ENCODE measurements at regions not wholly inside any gene's neighbourhood (a gene's known extent, or its start where the extent isn't known, plus 50 kb on each side); places are given as distances from the start of the nearest gene placed in this dataset.
A peak's percentile ranks its signal among the peaks of the same experiment; 100 is the strongest.
"Not testable (repeated sequence)": the region's sequence is repeated elsewhere in the genome, so short reads cannot be mapped to it uniquely, and the experiment has no call there.

GRCh38 chr5:15385553-15385952, 114.4 kb upstream of the FBXL7 start:
- no peak for ATAC-seq

GRCh38 chr5:15385037-15385436, 114.9 kb upstream of the FBXL7 start:
- DNase-seq (no peak), ATAC-seq (no peak)
- intact Hi-C loops (cut with DNase I, micrococcal nuclease), result no loop called here

More at GRCh38 chr5:15385553-15385952, 114.4 kb upstream of the FBXL7 start:
- DNase-seq, result no peak
- intact Hi-C loops (cut with DNase I, micrococcal nuclease), result no loop called here

- DNase-seq, result no peak
- no peak for ATAC-seq
- intact Hi-C loops (cut with DNase I, micrococcal nuclease), result no loop called here
Measured at GRCh38 chr5:15384581-15384980, 115.4 kb upstream of the FBXL7 start.

GRCh38 chr5:15384176-15384575, 115.8 kb upstream of the FBXL7 start:
- intact Hi-C loops (cut with DNase I, micrococcal nuclease), result no loop called here
- ATAC-seq (no peak), DNase-seq (no peak)

GRCh38 chr5:15383469-15383868, 116.5 kb upstream of the FBXL7 start:
- DNase-seq (no peak), ATAC-seq (no peak)
- intact Hi-C loops (cut with DNase I, micrococcal nuclease), result no loop called here

- no peak for DNase-seq
- intact Hi-C loops (cut with DNase I, micrococcal nuclease), result no loop called here
Measured at GRCh38 chr5:15383021-15383420, 117.0 kb upstream of the FBXL7 start.

GRCh38 chr5:15377573-15378340, 122.2 kb upstream of the FBXL7 start:
- ATAC-seq, result no peak
- intact Hi-C loops (cut with DNase I, micrococcal nuclease), result no loop called here
- no peak for DNase-seq

More at GRCh38 chr5:15383021-15383420, 117.0 kb upstream of the FBXL7 start:
- ATAC-seq, result no peak

- intact Hi-C loops (cut with DNase I, micrococcal nuclease), result no loop called here
- no peak for ATAC-seq
Measured at GRCh38 chr5:15376803-15377202, 123.2 kb upstream of the FBXL7 start.

GRCh38 chr5:15376088-15376487, 123.9 kb upstream of the FBXL7 start:
- DNase-seq, result no peak
- intact Hi-C loops (cut with DNase I, micrococcal nuclease), result no loop called here
- ATAC-seq, result no peak

More at GRCh38 chr5:15376803-15377202, 123.2 kb upstream of the FBXL7 start:
- no peak for DNase-seq

- ATAC-seq (no peak), DNase-seq (no peak)
- intact Hi-C loops (cut with DNase I, micrococcal nuclease), result no loop called here
Measured at GRCh38 chr5:15375559-15375958, 124.4 kb upstream of the FBXL7 start.

GRCh38 chr5:15374886-15375285, 125.1 kb upstream of the FBXL7 start:
- intact Hi-C loops (cut with DNase I, micrococcal nuclease), result no loop called here

GRCh38 chr5:15373151-15373550, 126.8 kb upstream of the FBXL7 start:
- intact Hi-C loops (cut with DNase I, micrococcal nuclease), result no loop called here
- no peak for DNase-seq
- no peak for ATAC-seq

More at GRCh38 chr5:15374886-15375285, 125.1 kb upstream of the FBXL7 start:
- no peak for ATAC-seq
- no peak for DNase-seq

- peak in 1 of 2 donors; percentile 6 for DNase-seq
Measured at GRCh38 chr5:15371184-15371583, 128.8 kb upstream of the FBXL7 start.

GRCh38 chr5:15368835-15369234, 131.1 kb upstream of the FBXL7 start:
- DNase-seq, result no peak
- no peak for ATAC-seq
- intact Hi-C loops (cut with DNase I, micrococcal nuclease), result no loop called here

More at GRCh38 chr5:15371184-15371583, 128.8 kb upstream of the FBXL7 start:
- no peak for ATAC-seq
- intact Hi-C loops (cut with DNase I, micrococcal nuclease), result no loop called here

GRCh38 chr5:15367489-15367888, 132.5 kb upstream of the FBXL7 start:
- ATAC-seq (no peak), DNase-seq (no peak)
- intact Hi-C loops (cut with DNase I, micrococcal nuclease), result no loop called here

GRCh38 chr5:15366676-15367391, 133.1 kb upstream of the FBXL7 start:
- DNase-seq, result no peak
- ATAC-seq, result no peak
- intact Hi-C loops (cut with DNase I, micrococcal nuclease), result no loop called here

- intact Hi-C loops (cut with DNase I, micrococcal nuclease), result no loop called here
- DNase-seq, result no peak
- no peak for ATAC-seq
Measured at GRCh38 chr5:15365070-15365469, 134.9 kb upstream of the FBXL7 start.

- DNase-seq, result no peak
- ATAC-seq, result no peak
- intact Hi-C loops (cut with DNase I, micrococcal nuclease), result no loop called here
Measured at GRCh38 chr5:15363601-15364000, 136.4 kb upstream of the FBXL7 start.

GRCh38 chr5:15357092-15357453, 142.9 kb upstream of the FBXL7 start:
- ATAC-seq; intact Hi-C loops (cut with DNase I, micrococcal nuclease); DNase-seq: not testable (repeated sequence)
